ENCODE measurements at regions not wholly inside any gene's neighbourhood (a gene's known extent, or its start where the extent isn't known, plus 50 kb on each side); places are given as distances from the start of the nearest gene placed in this dataset.

- H3K27me3 ChIP-seq: no peaks in the 10 kb centered on the region
- no peak for TF ChIP-seq CTCF (IDR thresholded peaks at IDR 0.05)
These were observed 180.7 kb downstream of the EVX1 start for GRCh38 chr7:27423290-27423689.

GRCh38 chr7:27423821-27424220 lies 181.2 kb downstream of the EVX1 start:
- no peak for TF ChIP-seq CTCF (IDR thresholded peaks at IDR 0.05)
- DNase-seq (no peak), ATAC-seq (no peak)
- Histone ChIP-seq H3K4me1 (no peaks in the 10 kb centered on the region), H3K27ac (no peak overlapping the region), H3K36me3 (no peaks in the 10 kb centered on the region), H3K27me3 (no peaks in the 10 kb centered on the region), H3K9me3 (no peaks in the 10 kb centered on the region), H3K4me3 (no peak overlapping the region)
- intact Hi-C loops (cut with DNase I): no loop called here

More at GRCh38 chr7:27423290-27423689, 180.7 kb downstream of the EVX1 start:
- H3K4me1 ChIP-seq: no peaks in the 10 kb centered on the region
- H3K4me3 ChIP-seq: no peak overlapping the region
- DNase-seq (no peak), ATAC-seq (no peak)
- no peak overlapping the region for H3K27ac ChIP-seq
- no peaks in the 10 kb centered on the region for H3K9me3 ChIP-seq
- intact Hi-C loops (cut with DNase I): no loop called here
- H3K36me3 ChIP-seq: no peaks in the 10 kb centered on the region

GRCh38 chr7:27424231-27424630 lies 181.6 kb downstream of the EVX1 start:
- Histone ChIP-seq H3K4me1 (no peaks in the 10 kb centered on the region), H3K9me3 (no peaks in the 10 kb centered on the region), H3K27ac (no peak overlapping the region), H3K27me3 (no peaks in the 10 kb centered on the region), H3K36me3 (no peaks in the 10 kb centered on the region), H3K4me3 (no peak overlapping the region)
- intact Hi-C loops (cut with DNase I): no loop called here
- ATAC-seq: no peak
- DNase-seq: no peak
- no peak for TF ChIP-seq CTCF (IDR thresholded peaks at IDR 0.05)

- no peak for ATAC-seq
- H3K27ac ChIP-seq: no peak overlapping the region
- intact Hi-C loops (cut with DNase I): no loop called here
- no peaks in the 10 kb centered on the region for H3K9me3 ChIP-seq
- H3K4me1 ChIP-seq: no peaks in the 10 kb centered on the region
- TF ChIP-seq CTCF (IDR thresholded peaks at IDR 0.05): no peak
- no peaks in the 10 kb centered on the region for H3K36me3 ChIP-seq
- no peaks in the 10 kb centered on the region for H3K27me3 ChIP-seq
- H3K4me3 ChIP-seq: no peak overlapping the region
- no peak for DNase-seq
These were observed 182.1 kb downstream of the EVX1 start for GRCh38 chr7:27424749-27425148.

GRCh38 chr7:27427416-27427815 lies 184.8 kb downstream of the EVX1 start:
- TF ChIP-seq CTCF (IDR thresholded peaks at IDR 0.05): no peak
- DNase-seq: no peak
- no peaks in the 10 kb centered on the region for H3K4me1 ChIP-seq
- H3K36me3 ChIP-seq: no peaks in the 10 kb centered on the region
- no peaks in the 10 kb centered on the region for H3K9me3 ChIP-seq
- no peaks in the 10 kb centered on the region for H3K27me3 ChIP-seq
- H3K27ac ChIP-seq: no peak overlapping the region
- intact Hi-C loops (cut with DNase I): no loop called here
- H3K4me3 ChIP-seq: no peak overlapping the region
- ATAC-seq: no peak

- TF ChIP-seq CTCF (IDR thresholded peaks at IDR 0.05): no peak
- no peaks in the 10 kb centered on the region for H3K36me3 ChIP-seq
- intact Hi-C loops (cut with DNase I): no loop called here
- H3K4me3 ChIP-seq: no peak overlapping the region
- no peaks in the 10 kb centered on the region for H3K4me1 ChIP-seq
- DNase-seq (no peak), ATAC-seq (no peak)
- H3K9me3 ChIP-seq: no peaks in the 10 kb centered on the region
- no peaks in the 10 kb centered on the region for H3K27me3 ChIP-seq
- no peak overlapping the region for H3K27ac ChIP-seq
These were observed 187.5 kb downstream of the EVX1 start for GRCh38 chr7:27430105-27430504.
